ENCODE measurements at regions not wholly inside any gene's neighbourhood (a gene's known extent, or its start where the extent isn't known, plus 50 kb on each side); places are given as distances from the start of the nearest gene placed in this dataset.

DNA sequence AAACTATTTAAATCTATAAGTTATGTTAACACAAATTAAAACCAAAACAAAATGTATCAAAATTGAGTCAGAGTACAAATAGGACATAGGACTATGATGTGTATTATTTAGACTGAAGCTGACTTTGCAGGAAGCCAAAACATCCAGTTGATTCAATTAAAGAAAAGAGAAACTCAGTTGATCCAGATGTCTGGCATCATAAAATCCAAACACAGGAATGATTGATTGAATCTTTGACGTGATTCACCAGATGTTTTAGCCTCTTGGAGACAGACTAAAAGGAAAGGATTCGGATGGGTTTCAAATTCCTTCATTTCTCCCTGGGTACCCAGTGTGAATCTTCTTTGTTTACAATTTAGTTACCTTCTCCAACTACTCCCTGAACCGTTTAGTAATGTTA is 272.9 kb downstream of the IRS1 start:
- DNase-seq (ENCODE audit: low read depth), result no peak

DNA sequence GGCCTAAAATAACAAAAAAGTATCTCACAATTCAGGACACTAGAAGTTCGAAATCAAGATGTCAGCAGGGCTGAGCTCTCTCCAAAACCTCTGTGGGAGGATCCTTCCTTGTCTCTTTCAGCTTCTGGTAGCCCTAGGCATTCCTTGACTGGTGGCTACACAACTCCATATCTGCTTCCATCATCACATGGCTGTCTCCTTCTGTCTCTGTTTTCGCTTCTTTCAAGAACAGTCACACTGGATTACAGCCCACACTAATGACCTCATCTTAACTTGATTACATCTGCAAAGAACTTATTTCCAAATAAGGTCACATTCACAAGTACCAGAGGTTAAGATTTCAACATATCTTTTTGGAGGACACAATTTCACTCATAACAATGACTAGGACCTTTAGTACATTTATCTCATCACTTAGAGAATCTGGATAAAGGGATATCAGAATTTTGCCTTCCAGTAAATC is 275.2 kb downstream of the IRS1 start:
- no peak for DNase-seq (ENCODE audit: low read depth)

DNA sequence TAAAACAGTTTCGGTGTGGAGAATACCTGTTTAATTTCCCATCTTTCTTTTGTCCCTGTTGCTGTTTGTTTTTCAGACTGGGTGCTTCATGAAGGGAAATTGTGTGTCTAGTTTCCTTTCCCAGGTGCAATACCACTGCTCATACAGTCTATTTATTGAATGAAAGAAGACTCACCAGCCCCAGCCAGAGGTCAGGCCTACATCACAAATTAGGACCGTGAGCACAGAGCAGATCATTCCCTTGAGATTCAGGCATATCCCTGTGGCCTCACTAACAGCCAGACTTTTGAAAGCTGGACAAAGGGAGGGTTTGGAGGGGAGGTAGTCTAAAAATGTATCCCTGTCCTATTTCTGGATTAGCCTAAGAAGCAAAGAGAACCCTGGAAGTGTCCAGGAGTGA is 278.9 kb downstream of the IRS1 start:
- no peak for DNase-seq (ENCODE audit: low read depth)

DNA sequence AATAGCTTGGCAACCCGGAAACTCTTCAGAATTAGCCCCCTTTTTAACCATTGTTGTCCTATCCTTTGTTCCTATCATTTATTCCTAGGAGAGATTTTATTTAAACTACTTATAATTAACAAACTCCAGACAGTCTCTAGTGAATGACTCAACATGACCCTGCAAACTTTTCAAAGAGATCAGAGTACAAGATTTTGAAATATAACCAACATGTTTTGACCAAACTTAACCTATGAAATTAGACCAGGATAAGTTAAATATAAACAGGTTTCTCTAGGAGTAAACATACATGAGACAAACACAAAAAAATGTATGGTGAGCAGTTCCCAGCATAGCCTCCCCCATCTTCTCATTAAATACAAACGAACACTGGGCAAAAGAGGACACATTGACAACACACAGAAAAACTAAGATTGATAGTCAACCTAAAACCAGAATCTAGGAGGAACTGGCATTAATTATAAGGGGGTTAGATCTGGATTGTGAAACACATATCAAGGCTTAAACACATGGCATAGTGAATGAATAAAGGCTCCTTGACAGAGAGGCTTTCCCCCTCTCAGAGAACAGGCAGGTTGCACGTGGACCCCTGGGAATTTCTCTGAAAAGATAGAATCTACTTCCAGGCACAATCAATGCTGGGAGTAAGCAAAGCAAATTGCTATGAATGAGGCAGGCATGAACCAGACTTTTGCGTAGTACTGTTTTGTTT is 284.1 kb downstream of the IRS1 start:
- DNase-seq (ENCODE audit: low read depth), result no peak

GRCh38 chr2:226514895-226515294 is 284.7 kb downstream of the IRS1 start:
- no peak for DNase-seq (ENCODE audit: low read depth)

- DNase-seq (ENCODE audit: low read depth), result no peak
Observed at GRCh38 chr2:226511311-226511710, 288.3 kb downstream of the IRS1 start.

DNA sequence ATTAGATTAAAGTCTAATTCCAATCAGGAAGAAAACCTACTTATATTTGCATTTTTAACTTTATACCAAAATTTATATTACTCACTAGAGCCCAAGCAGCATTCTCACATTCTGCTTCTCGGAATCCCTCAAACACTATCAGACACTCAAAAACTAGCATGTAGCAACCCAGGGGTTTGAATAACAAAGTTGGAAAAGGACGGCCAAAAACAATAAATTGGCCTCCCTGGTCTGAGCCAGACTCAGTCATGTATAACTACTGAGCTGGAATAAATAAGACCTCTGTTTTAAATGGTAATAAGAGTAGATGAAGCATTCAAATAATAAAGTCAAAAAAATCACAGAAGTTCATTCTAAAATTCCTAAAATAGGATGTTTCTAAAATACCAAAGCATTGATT is 290.9 kb downstream of the IRS1 start:
- no peak for DNase-seq (ENCODE audit: low read depth)

DNA sequence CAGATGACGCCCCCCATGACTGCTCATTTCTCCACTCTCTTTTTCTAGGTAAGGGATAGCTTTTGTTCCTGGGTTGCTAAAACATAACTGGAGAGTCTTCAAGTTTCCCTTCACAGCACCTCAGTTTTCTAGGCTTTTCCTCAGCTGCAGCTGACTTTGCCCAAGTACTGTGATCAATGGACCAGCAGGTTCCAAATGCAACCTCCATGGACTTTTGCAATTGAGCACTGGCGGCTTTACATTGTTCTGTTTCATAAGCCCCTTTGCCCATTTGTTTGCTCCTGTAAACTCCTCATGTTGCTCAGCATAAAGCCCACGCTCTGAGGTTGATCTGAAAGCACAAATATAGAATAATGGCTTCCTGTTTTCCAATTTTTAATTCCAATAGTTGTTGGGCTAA is 291.6 kb downstream of the IRS1 start:
- no peak for DNase-seq (ENCODE audit: low read depth)

GRCh38 chr2:226497146-226497909 is 302.3 kb downstream of the IRS1 start:
- no peak for DNase-seq (ENCODE audit: low read depth)

- DNase-seq (ENCODE audit: low read depth), result no peak
Observed at GRCh38 chr2:226496273-226496550, 303.4 kb downstream of the IRS1 start.

DNA sequence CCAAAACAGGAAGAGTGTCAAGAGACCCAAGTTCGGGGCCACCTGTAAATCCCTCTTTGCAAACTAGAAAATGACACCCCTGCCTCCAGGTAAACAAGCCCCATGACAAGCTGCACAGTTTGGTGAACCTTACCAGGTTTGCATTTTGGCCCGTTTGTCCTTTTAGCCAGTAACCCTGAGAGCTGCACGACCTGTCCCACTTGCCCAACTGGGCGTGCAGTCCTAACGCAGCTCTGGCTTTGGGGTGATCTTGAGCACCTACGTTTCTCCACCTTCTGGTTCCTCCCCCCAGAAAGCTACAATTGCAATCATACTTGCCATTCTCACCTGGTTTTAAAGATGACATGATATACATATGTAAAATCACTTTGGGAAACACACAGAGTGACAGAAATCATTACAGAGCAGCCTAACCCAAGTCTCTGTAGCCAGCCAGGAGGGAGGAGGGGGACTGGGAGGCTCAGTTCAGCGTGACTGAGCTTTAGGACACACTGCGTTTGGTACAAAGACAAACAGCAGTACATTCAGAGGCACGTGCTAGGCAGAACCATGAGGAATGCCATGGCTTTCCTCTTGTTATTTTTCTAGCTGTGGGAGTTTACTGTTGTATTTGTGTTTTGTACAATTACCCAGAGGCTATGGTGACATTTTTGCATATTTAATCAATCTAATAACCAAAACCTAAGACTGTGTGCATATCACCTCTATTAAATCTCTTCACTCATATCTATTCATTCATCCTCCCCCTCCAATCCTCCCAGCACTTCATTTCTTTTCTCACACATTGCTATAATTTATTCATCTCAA is 304.0 kb downstream of the IRS1 start:
- no peak for DNase-seq (ENCODE audit: low read depth)

DNA sequence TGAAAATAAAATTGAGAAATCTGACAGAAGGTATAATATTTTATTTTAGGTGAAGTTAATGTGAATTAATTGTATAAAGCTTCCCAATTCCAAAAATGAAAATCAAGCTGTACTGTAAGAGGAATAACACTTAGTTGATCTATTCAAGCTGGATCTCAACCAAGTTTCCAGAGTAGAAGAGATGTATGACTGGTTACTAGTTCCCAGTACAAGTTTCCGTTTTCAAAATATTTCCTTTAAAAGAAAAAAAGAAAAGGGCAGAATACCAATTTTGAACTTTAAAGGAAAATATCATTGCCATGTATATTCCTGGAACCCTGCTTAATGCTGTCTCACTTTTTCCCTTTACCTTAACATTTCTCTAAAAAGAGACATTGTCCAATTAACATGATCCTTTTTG is 308.5 kb downstream of the IRS1 start:
- no peak for DNase-seq (ENCODE audit: low read depth)

DNA sequence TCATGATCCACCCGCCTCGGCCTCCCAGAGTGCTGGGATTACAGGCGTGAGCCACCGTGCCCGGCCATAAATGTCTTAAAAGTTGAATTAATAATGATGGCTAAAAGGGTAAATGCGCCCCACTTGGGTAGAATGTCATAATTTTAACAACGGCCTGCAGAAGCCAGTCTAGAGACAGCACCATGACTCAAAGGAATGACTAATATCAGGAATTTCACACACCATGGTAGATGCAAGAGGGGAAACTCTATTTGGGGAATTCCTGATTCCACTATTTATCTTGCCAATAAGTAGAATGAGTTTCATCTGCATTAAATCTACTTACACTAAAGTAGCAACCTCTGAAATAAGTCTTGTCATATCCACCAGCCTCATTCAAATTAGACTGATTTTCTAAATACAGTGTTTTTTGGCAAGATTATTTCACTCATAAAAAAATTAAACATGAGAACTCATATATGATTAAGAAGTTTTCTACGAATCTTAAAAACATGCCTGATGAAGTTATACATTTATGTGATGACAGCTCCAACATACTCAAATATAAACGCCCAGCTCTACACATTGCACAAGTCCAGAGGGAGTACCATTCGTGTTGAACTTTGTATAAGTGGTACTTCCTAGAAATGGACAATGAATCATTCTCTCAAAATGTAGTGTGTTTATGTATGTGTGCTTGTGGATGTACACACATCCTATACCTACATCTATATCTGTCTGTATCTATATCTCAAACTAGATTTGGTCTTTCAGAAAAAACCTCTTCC is 309.7 kb downstream of the IRS1 start:
- no peak for DNase-seq (ENCODE audit: low read depth)

- DNase-seq (ENCODE audit: low read depth), result no peak
Observed at GRCh38 chr2:226488034-226488433, 311.6 kb downstream of the IRS1 start.

- no peak for DNase-seq (ENCODE audit: low read depth)
Observed at GRCh38 chr2:226487573-226487972, 312.0 kb downstream of the IRS1 start.

GRCh38 chr2:226483745-226484619 is 315.6 kb downstream of the IRS1 start:
- DNase-seq (ENCODE audit: low read depth), result no peak

DNA sequence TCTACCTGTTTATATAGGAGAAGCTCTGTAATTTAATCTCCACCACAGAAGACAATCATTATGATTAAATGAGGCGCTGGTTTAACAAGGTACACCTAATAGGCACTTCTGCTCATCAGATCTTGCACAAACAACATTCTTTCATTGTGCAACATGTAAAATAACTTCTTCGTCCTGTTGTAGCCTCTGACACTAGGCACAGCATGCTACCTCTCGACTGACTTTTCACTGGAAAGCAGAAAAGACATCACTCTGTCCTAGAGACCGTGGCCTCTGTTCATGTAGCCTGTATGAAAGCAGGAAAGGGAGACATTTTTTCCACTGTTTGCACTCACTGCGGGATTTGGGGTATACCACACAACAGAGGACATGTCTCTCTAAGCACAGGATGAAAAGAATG is 316.5 kb downstream of the IRS1 start:
- no peak for DNase-seq (ENCODE audit: low read depth)

- no peak for DNase-seq (ENCODE audit: low read depth)
Observed at GRCh38 chr2:226478109-226478809, 321.4 kb downstream of the IRS1 start.

DNA sequence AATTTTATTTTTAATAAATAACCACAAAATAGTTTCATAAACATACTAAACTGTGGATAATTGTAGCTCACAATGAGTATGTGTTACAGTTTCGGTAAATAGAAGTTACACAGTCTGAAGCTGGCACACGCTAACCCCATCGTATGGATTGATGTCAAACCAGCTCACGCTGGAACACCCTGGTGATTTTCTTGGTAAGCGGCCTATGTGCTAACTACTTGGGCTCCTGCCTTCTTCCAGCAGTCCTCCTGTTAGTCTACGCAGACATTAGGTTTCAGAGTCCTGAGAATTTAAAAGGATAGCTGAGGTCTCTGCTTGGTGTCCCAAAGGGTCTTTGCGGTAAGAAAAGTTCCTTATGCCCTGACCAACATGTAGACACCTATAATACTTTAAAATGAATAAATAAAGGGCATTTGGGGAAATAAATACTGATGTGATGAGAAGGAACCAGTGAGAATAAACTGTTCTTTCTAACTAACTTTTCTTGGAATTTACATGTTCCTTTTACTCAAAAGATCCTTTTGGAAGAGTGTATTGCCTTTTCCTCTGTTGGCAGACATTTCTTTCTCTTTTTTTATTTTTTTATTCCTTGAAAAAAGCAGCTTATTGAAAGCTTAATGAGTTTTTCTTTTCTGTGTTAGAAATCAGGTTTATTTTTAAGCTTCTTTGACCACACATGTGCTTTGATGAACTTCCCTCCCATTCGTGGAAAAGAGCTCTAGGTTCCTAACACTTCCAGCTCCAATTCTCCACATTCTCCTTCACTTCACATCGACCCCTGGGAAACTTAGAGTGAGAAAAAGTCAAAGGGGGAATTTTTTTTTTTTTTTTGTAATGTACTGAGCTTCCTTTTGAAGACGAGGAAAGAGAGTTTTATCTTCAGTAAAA is 322.2 kb downstream of the IRS1 start:
- DNase-seq (ENCODE audit: low read depth), result no peak

DNA sequence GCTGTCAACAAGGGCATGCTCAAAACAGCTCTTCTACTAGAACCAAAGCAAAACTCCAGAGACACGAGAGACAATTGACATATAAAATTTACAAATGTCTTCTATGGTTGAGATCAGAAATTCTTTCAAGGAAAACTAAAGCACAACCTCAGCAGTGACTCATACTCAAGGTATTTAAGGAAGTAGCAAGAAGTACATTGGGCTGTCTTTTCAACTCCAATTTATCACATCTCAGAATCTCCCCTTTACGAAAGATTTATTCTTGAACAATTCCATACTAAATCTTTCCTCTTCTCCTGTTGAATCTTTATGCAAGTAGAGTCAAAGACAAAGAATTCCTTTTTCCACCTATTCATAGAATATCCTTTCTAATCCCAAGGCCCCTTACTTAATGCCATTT is 324.0 kb downstream of the IRS1 start:
- DNase-seq (ENCODE audit: low read depth), result no peak

All from activated T-helper 9 cell treated with anti-CD3 and anti-CD28 coated beads, Interleukin-2, amount 50 U/mL, for 16 hours (primary cell).